GM21390 (cell line): ENCODE measurements at regions not wholly inside any gene's neighbourhood (a gene's known extent, or its start where the extent isn't known, plus 50 kb on each side); places are given as distances from the start of the nearest gene placed in this dataset.

Source experiments
- ATAC-seq: cut with Tn5 transposase; IDR thresholded peaks from one replicate; pipeline ENCODE4 v1.9.1; 2021; ENCODE audit not compliant: unreplicated experiment

GRCh38 chr13:73684750-73685149 is 449.5 kb downstream of the KLF12 start:
- no peak for ATAC-seq

- no peak for ATAC-seq
Observed at GRCh38 chr13:73684286-73684685, 449.9 kb downstream of the KLF12 start.

GRCh38 chr13:73683746-73684145 is 450.5 kb downstream of the KLF12 start:
- ATAC-seq, result no peak

- ATAC-seq, result no peak
Observed at GRCh38 chr13:73681779-73682178, 452.4 kb downstream of the KLF12 start.

GRCh38 chr13:73681015-73681414 is 453.2 kb downstream of the KLF12 start:
- ATAC-seq, result no peak

- no peak for ATAC-seq
Observed at GRCh38 chr13:73677048-73677601, 457.1 kb downstream of the KLF12 start.

GRCh38 chr13:73676550-73677047 is 457.6 kb downstream of the KLF12 start:
- ATAC-seq, result no peak

GRCh38 chr13:73675821-73676220 is 458.4 kb downstream of the KLF12 start:
- ATAC-seq, result no peak

GRCh38 chr13:73674570-73674969 is 459.6 kb downstream of the KLF12 start:
- no peak for ATAC-seq

- no peak for ATAC-seq
Observed at GRCh38 chr13:73673931-73674330, 460.3 kb downstream of the KLF12 start.

- no peak for ATAC-seq
Observed at GRCh38 chr13:73672492-73672891, 461.7 kb downstream of the KLF12 start.

GRCh38 chr13:73671732-73672131 is 462.5 kb downstream of the KLF12 start:
- ATAC-seq, result no peak

- no peak for ATAC-seq
Observed at GRCh38 chr13:73671011-73671410, 463.2 kb downstream of the KLF12 start.

- ATAC-seq, result no peak
Observed at GRCh38 chr13:73667756-73668155, 466.4 kb downstream of the KLF12 start.

GRCh38 chr13:73665261-73665660 is 468.9 kb downstream of the KLF12 start:
- ATAC-seq, result no peak

GRCh38 chr13:73664851-73665250 is 469.4 kb downstream of the KLF12 start:
- no peak for ATAC-seq

- ATAC-seq, result no peak
Observed at GRCh38 chr13:73662833-73663232, 471.4 kb downstream of the KLF12 start.

- no peak for ATAC-seq
Observed at GRCh38 chr13:73661687-73662425, 472.3 kb downstream of the KLF12 start.

GRCh38 chr13:73661066-73661465 is 473.1 kb downstream of the KLF12 start:
- ATAC-seq, result no peak

GRCh38 chr13:73658639-73659038 is 475.6 kb downstream of the KLF12 start:
- ATAC-seq, result no peak

GRCh38 chr13:73657821-73658540 is 476.2 kb downstream of the KLF12 start:
- no peak for ATAC-seq

GRCh38 chr13:73656863-73657262 is 477.3 kb downstream of the KLF12 start:
- no peak for ATAC-seq
